ENCODE measurements at regions not wholly inside any gene's neighbourhood (a gene's known extent, or its start where the extent isn't known, plus 50 kb on each side); places are given as distances from the start of the nearest gene placed in this dataset.

GRCh38 chr14:55734731-55735130, 154.7 kb downstream of the KTN1 start:
- DNase-seq: no peak

GRCh38 chr14:55739967-55740648, 160.1 kb downstream of the KTN1 start:
- no peak for DNase-seq

DNA sequence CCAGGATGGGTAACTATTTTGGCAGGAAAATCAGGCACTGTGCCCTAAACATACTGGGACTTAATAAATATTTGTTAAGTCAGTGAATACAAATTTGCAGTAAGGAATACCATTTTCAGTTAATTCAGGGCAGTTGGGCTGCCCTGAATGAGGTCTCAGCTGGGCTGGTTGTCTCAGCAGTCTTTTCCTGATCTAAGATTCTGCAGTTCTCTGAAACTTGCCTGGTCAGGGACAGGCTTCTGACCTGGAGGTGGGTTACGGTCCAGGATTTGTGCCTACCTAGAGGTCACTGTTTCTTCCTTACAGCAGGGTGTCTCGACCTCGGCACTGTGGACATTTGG, 160.6 kb downstream of the KTN1 start:
- no peak for DNase-seq

- no peak for DNase-seq
Measured at GRCh38 chr14:55741240-55741639, 161.2 kb downstream of the KTN1 start.

- DNase-seq: no peak
Measured at GRCh38 chr14:55743551-55743950, 163.5 kb downstream of the KTN1 start.

GRCh38 chr14:55744321-55744720, 164.3 kb downstream of the KTN1 start:
- no peak for DNase-seq

DNA sequence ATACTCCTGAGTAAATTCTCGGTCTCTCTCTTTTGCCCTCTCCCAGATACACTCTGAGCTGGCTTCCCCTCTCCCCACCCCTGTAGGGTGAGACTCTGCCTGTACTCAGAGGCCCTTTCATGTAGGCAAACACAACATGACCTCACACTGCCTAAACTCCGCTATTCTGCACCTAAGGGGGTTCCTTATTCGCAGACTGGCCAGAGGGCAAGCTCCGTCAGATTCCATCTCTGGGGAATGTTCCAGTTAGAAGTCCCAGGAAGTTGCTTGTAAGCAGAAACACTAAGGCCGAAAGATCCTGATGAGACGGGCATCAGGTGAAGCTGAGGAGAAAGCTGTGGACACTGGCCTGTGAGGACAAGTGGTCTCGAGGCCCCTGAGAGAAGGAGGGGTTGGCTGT, 165.9 kb downstream of the KTN1 start:
- no peak for DNase-seq

GRCh38 chr14:55746558-55746957, 166.6 kb downstream of the KTN1 start:
- no peak for DNase-seq

GRCh38 chr14:55747186-55747585, 167.2 kb downstream of the KTN1 start:
- no peak for DNase-seq

GRCh38 chr14:55749201-55749812, 169.3 kb downstream of the KTN1 start:
- no peak for DNase-seq

DNA sequence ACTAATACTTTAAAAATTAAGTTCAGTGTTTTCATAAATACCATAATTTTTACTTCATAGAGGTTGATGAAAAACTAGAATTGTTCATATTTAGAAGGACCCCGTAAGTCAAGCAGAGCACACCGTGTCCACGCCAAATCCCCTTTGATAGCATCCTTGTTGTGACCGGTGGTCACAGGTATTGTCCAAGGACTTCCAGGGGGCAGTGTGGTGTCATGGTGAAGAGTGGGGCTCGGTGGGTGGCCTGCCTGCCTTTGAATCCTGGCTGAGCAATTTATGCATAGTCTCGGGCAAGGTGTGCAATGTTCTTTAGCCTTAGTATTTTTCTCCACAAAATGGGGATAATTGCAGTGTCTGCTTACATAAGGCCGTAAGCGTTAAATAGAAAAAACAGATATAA, 169.9 kb downstream of the KTN1 start:
- no peak for DNase-seq

DNA sequence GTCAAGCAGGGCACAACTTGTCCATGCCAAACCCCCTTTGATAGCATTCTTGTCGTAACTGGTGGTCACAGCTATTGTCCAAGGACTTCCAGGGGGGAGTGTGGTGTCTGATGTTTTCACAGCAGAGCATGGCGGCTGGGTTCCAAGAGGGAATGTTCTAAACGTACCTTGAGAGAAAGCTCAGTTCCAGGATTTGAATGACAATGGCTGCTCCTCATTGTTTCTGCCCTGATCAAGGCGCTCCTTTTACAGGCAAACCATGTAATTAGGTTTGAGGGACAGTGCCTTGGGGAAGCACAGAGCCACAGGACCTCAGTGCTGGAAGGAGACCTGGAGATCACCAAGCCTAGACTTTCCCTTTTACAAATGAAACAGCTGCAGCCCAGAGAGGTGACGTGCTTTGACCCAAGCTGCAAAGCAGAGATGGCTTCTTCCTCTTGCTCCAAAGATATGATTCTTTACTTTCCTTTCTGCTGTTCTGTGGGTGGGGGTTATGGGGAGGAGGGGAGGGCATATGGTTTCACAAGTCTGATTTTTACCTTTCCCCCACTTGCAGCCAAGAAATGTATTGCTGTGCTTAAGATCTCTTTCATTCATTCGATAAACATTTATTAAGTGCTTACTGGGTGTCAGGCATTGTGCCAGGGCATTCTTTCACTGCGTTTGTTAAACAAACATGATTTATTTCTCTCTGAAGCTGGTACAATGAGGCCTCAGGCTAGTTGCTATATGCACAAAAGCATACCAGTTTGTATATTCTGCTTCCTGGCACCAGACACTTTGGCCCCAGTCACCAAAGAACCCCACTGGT, 172.8 kb downstream of the KTN1 start:
- DNase-seq: no peak

- DNase-seq: no peak
Measured at GRCh38 chr14:55754471-55754870, 174.5 kb downstream of the KTN1 start.

DNA sequence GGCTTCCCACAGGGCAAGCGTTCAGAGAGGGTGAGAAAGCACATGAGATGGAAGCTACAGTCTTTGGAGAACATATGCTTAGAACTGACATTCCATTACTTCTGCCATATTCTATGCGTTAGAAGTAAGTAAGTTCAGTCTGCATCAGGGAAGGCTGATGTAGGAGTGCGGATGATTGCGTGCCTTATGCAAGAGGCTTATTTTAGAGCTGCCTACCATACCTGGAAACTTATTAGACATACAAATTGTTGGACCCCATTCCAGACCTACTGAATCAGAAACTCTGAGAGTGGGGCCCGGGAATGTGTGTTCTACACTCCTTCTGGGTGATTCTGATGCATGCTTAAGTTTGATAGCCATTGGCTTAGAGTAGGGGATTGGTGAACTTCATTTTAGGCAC, 174.9 kb downstream of the KTN1 start:
- no peak for DNase-seq

- DNase-seq: no peak
Measured at GRCh38 chr14:55756078-55756477, 176.1 kb downstream of the KTN1 start.

GRCh38 chr14:55756557-55756956, 176.6 kb downstream of the KTN1 start:
- DNase-seq: no peak

DNA sequence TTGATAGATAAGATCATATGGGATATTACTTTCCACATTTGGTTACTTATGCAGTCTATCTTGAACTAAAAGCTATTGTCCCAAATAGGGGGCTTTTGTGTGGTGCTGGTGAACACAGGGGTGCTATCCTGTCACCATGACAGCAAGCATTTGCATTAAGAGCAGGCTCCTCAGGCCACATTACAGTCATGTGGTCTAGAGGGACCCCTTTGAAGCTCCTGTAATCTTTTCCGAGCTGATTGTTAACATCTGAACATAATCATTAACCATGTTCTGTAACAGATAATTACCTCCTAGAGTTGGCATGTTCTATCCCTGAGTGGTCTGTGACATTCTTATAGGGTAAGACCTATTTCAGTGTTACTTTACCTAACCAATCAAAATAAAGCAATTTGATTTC, 178.8 kb downstream of the KTN1 start:
- no peak for DNase-seq

GRCh38 chr14:55760789-55761566, 181.0 kb downstream of the KTN1 start:
- no peak for DNase-seq

DNA sequence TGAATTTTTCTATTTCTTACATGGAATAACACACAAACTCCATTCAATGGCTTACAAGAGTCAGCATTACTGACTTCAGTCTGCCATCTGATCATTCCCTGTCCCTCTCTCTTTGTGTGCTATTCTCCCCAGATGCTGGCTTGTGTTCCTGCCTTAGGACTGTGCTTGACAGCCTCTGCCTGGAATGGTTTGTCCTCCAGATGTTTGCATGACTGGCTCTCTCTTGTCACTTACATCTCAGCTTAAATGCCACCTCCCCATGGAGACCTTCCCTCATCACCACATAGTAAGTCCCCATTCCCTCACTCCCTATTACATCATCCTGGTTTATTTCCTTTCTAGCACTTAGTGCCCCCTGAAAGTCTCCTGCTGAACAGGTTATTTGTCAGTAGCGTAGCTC, 181.6 kb downstream of the KTN1 start:
- DNase-seq: no peak

GRCh38 chr14:55762595-55763232, 182.7 kb downstream of the KTN1 start:
- DNase-seq: no peak

- DNase-seq: no peak
Measured at GRCh38 chr14:55764784-55765183, 184.8 kb downstream of the KTN1 start.

DNA sequence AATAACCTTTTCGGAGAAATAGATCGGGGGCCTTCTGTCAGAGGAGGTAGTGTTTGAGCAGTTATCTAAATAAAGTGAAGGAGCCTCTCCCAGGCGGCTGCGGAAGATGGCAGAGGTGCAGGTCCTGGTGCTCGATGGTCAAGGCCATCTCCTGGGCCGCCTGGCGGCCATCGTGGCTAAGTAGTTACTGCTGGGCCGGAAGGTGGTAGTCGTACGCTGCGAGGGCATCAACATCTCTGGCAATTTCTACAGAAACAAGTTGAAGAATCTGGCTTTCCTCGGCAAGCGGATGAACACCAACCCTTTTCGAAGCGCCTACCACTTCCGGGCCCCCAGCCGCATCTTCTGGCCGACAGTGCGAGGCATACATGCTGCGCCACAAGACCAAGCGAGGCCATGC, 186.1 kb downstream of the KTN1 start:
- no peak for DNase-seq

- no peak for DNase-seq
Measured at GRCh38 chr14:55767286-55767685, 187.3 kb downstream of the KTN1 start.
